Muscle of leg (tissue), 3 donors: ENCODE measurements at regions not wholly inside any gene's neighbourhood (a gene's known extent, or its start where the extent isn't known, plus 50 kb on each side); places are given as distances from the start of the nearest gene placed in this dataset.

Experiments
- DNase-seq: peaks from one replicate; pipeline ENCODE4 v3.0.0; 2013
- H3K27ac ChIP-seq: one replicate; pipeline ENCODE4 v1.5.1; 2013; ENCODE audit warnings: mild to moderate bottlenecking, low read length, control low read depth
- H3K27me3 ChIP-seq: one replicate; pipeline ENCODE4 v1.6.1; 2013; ENCODE audit warnings: low read length; ENCODE audit not compliant: control insufficient read depth, insufficient read depth
- H3K36me3 ChIP-seq: one replicate; pipeline ENCODE4 v1.6.1; 2013; ENCODE audit warnings: low read length; ENCODE audit not compliant: control insufficient read depth, insufficient read depth
- H3K4me1 ChIP-seq: one replicate; pipeline ENCODE4 v1.6.1; 2013; ENCODE audit warnings: low read length; ENCODE audit not compliant: control insufficient read depth, insufficient read depth
- H3K4me3 ChIP-seq: one replicate; pipeline ENCODE4 v1.5.1; 2013; ENCODE audit warnings: low read length, control low read depth
- H3K9me3 ChIP-seq: replicated peaks from 2 replicates; pipeline ENCODE4 v1.6.1; 2013; ENCODE audit warnings: low read depth, low read length; ENCODE audit not compliant: control insufficient read depth
- WGBS: methylation state at CpG from one replicate; pipeline ENCODE4 v1.1.5; 2013; ENCODE audit warnings: missing lambda C conversion rate; ENCODE audit not compliant: insufficient coverage; 5-methylcytosine and 5-hydroxymethylcytosine counted together

DNA sequence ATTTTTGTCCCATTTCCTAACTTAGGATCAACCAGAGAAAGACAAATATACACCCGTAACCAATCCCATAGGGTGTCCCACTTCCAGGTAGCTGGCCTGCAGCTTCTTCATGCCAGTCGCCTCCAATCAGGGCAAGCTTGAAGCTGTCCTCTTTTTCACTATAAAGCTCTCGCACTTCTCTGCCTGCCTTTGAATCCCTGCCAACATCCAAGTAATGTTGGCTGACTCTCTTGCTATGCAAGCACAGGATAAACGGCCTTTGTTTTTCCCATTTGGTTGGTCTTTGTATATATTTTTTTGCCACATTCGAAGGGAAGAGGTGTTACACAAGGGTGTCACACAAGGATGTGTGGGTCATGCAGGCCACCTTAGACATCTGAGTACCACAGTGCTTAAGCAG is 388.8 kb downstream of the CBLN2 start:
- no peaks in the 10 kb centered on the region for H3K4me1 ChIP-seq
- no peak overlapping the region for H3K27ac ChIP-seq
- no peaks in the 10 kb centered on the region for H3K27me3 ChIP-seq
- peak; percentile 19 for DNase-seq
- no peaks in the 10 kb centered on the region for H3K9me3 ChIP-seq
- WGBS: 70% methylated on average over 1 of the region's 5 CpGs
- H3K36me3 ChIP-seq: no peaks in the 10 kb centered on the region
- H3K4me3 ChIP-seq: no peak overlapping the region

DNA sequence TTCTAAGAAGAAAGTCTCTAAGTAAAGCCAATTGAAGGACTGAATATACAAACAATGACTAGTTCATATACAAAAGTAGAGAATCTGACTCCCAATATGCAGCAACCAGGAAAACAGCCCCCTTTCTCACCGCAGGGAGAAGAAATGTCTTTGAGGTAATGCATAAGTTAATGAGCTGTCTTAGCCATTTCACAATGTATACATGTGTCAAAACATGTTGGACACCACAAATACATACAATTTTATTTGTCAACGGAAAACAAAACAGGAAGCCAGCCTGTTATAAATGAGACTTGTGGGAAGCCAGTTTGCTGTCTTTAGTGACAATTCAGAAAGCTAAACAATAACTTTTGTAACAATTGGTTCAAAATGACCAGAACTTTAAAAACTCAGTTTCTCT is 389.2 kb downstream of the CBLN2 start:
- H3K4me3 ChIP-seq: no peak overlapping the region
- H3K36me3 ChIP-seq: no peaks in the 10 kb centered on the region
- H3K27me3 ChIP-seq: no peaks in the 10 kb centered on the region
- no CpG with 5 or more reads among the region's 2 CpGs for WGBS
- DNase-seq: no peak
- no peaks in the 10 kb centered on the region for H3K9me3 ChIP-seq
- H3K4me1 ChIP-seq: no peaks in the 10 kb centered on the region
- H3K27ac ChIP-seq: no peak overlapping the region

DNA sequence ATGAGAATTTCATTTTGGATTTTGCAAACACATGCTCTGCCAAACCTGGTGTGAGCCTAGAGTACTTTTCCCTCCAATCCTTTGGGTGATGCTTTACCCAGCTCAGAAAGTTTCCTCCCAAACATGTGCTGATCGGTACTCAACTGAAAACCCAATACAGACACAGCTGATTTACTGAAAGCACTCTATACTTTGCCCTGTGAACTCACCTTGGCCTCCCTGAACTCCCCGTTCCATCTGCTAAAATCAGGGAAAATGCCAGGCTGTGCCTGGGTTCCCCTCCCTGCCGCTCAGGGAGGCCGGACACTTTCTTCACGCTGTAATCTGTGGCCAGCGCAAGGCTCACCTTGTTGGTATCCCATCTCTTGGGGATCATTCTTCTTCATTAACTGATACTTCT is 391.2 kb downstream of the CBLN2 start:
- WGBS: 90% methylated on average over 6 of the region's 6 CpGs
- no peak overlapping the region for H3K4me3 ChIP-seq

DNA sequence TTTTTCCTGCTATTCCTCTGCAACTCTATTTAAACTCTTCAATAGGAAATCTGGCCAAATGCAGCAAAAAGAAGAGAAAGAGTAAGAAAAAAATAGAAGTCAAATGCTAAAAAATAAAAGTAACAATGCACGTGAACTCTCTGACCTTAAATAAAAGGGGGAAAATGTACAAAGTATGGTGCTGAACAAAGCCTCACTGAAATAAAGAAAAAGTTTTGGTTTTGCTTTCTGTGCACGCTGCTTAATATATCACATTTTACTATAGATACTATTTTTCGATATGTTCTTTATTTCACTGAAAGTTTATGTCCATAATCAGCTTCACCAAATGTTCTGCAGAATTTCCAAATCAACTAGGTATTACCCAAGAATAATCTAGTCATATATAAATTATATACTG is 396.3 kb downstream of the CBLN2 start:
- no CpG with 5 or more reads among the region's 3 CpGs for WGBS
- Histone ChIP-seq H3K36me3 (no peaks in the 10 kb centered on the region), H3K4me1 (no peaks in the 10 kb centered on the region), H3K4me3 (no peak overlapping the region), H3K27ac (no peak overlapping the region), H3K9me3 (no peaks in the 10 kb centered on the region), H3K27me3 (no peaks in the 10 kb centered on the region)
- DNase-seq: no peak

More for the DNA sequence above, 391.2 kb downstream of the CBLN2 start:
- no peak for DNase-seq
- Histone ChIP-seq H3K9me3 (no peaks in the 10 kb centered on the region), H3K36me3 (no peaks in the 10 kb centered on the region), H3K4me1 (no peaks in the 10 kb centered on the region), H3K27ac (no peak overlapping the region), H3K27me3 (no peaks in the 10 kb centered on the region)

DNA sequence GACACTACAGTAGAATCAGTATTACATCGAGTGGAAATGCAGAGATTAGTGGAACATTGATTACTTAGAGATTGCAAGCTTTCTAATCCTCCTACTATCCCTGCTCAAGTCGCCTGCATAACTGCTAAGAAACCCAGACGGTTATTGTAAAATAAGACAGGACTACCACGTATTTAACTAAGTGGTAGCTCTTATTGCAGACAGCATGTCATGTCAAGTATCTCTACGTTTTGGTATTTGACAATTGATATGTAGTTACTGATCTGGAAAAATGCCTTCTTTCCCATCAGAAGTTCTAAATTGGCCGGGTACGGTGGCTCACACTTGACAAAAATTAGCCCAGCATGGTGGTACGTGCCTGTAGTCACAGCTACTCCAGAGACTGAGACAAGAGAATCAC is 404.1 kb downstream of the CBLN2 start:
- Histone ChIP-seq H3K9me3 (no peaks in the 10 kb centered on the region), H3K36me3 (no peaks in the 10 kb centered on the region), H3K27ac (no peak overlapping the region), H3K27me3 (no peaks in the 10 kb centered on the region), H3K4me1 (no peaks in the 10 kb centered on the region), H3K4me3 (no peak overlapping the region)
- DNase-seq: no peak
- WGBS: 90% methylated on average over 2 of the region's 8 CpGs

DNA sequence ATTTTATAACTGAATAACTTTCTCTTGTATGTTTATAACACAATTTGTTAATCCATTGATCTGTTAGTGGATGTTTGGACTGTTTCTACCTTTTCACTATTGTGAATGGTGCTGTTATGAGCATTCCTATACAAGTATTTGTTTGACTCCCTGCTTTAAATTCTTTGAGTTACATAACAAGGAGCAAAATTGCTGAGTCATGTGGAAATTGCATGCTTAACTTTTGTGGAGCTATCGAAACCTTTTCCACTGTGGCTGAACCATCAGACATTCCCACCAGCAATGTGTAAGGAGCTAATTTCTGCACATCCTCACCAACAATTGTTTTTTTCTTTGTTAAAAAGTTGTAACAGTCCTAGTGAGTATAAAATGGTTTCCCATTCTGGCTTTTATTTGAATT is 415.5 kb downstream of the CBLN2 start:
- H3K36me3 ChIP-seq: no peaks in the 10 kb centered on the region
- H3K4me1 ChIP-seq: no peaks in the 10 kb centered on the region
- H3K27ac ChIP-seq: no peak overlapping the region
- DNase-seq: no peak
- WGBS: no CpG with 5 or more reads among the region's 1 CpG
- H3K4me3 ChIP-seq: no peak overlapping the region
- no peaks in the 10 kb centered on the region for H3K9me3 ChIP-seq
- no peaks in the 10 kb centered on the region for H3K27me3 ChIP-seq

DNA sequence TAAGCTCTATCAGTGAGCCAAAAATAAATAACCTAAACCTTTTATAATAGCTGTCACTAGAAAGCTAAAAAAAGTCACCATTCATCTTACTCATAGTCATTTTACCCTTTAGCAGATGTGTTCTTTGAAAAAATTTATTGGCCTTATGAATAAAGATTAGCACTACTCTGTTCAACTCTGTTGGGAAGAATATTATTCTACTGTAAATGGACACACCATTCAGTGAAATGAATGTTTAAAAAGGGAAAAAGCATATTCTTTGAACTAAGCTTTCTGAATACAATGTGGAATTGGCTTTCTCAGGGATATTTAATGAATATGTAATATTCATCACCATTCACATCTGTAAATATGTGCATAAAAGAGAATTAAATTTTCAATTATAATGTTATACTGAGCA is 422.0 kb downstream of the CBLN2 start:
- H3K27me3 ChIP-seq: no peaks in the 10 kb centered on the region
- no peaks in the 10 kb centered on the region for H3K9me3 ChIP-seq
- DNase-seq: no peak
- H3K4me1 ChIP-seq: no peaks in the 10 kb centered on the region
- H3K36me3 ChIP-seq: no peaks in the 10 kb centered on the region
- H3K4me3 ChIP-seq: no peak overlapping the region
- H3K27ac ChIP-seq: no peak overlapping the region

DNA sequence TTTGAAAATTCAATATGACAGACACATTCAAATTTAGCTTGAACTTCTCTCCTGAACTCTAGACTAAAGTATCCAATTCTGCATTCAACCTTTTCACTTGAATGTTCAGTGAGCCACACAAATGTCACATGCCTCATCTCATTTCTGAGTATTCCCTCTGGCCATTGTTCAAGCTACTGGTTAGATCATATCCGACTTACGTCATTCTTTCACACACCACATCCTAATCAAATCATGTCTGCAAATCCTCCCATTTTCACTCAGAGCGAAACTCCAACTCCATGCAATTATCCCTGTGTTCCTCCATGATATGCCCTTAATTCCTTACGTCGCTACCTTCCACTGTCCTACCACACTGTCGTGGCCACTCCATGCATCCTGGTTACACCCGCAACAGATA is 425.1 kb downstream of the CBLN2 start:
- no peaks in the 10 kb centered on the region for H3K9me3 ChIP-seq
- no peaks in the 10 kb centered on the region for H3K27me3 ChIP-seq
- DNase-seq: no peak
- H3K4me3 ChIP-seq: no peak overlapping the region
- 89% methylated on average over 7 of the region's 7 CpGs for WGBS
- H3K36me3 ChIP-seq: no peaks in the 10 kb centered on the region
- no peaks in the 10 kb centered on the region for H3K4me1 ChIP-seq
- no peak overlapping the region for H3K27ac ChIP-seq

DNA sequence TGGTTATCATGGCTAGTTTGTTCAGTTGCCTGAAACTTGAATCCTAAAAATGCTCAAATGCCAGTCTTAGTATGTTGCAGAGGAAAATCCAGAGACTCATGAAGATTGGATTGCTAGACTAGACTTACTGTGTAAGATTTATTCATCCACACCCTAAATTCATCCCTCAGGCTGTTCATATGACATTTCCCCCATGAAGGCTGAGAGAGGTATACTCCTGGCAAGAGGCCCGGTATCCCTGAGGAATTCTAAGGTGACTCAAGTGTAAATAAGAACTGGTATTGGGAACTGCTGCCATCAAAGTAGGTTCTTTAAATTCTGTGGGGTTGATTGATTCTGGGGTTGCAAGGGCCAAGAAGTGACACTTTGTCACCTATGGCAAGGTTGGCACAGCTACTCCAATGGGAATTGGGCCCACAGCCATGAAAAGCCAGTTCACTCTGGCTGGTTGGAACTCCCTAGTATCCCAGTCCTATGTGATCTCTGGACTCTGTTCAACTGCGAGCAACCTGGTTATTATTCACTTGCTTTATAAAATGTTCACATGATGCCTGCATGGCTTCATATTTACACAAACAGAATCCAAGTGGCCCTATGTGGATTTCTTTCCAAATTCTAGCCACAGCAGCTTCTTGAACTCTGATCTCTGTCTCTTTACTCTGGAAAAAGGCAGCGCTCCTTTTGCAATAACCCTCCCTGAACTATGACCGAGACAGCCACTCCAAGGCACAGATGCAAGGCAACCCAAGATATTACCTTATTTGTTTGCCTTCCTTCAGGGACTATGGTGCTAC is 429.1 kb downstream of the CBLN2 start:
- WGBS: 89% methylated on average over 3 of the region's 4 CpGs
- H3K9me3 ChIP-seq: no peaks in the 10 kb centered on the region
- no peak for DNase-seq

DNA sequence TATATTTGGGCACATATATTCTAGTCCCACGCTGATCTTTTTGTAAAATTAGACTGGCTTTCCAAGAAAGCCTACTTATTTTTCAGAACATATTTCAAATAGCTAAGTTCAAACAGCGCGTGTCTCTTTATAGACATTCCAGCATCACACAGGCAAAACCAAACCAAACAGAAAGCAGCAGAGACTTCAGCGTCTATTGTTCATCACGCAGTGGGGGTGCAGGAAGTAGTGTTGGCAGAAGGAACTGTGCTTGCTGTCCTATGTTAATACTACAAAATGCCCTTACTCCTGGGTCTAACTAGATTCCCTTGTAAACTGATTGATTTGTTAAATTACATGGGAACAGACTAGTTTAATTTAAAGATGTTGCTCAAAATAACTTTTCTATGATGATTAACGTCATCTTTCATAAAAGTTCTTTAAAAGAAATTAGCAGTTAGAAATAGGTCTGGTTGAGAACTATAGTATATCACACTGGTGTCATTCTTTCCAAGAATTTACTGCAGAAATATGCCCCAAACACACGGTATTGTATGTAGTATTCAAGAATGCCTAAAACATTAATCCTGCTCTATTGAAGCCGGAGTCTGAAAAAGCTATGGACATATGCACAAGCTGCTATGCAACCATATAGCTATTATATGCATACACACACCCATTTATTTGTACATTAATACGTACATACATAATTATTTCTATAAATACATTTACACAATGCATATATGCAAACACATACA is 436.3 kb downstream of the CBLN2 start:
- no peaks in the 10 kb centered on the region for H3K9me3 ChIP-seq
- no peaks in the 10 kb centered on the region for H3K4me1 ChIP-seq
- H3K27me3 ChIP-seq: no peaks in the 10 kb centered on the region
- H3K27ac ChIP-seq: no peak overlapping the region
- DNase-seq: peak; percentile 17
- no peak overlapping the region for H3K4me3 ChIP-seq
- H3K36me3 ChIP-seq: no peaks in the 10 kb centered on the region
- no CpG with 5 or more reads among the region's 9 CpGs for WGBS

More for the DNA sequence above, 429.1 kb downstream of the CBLN2 start:
- Histone ChIP-seq H3K4me1 (no peaks in the 10 kb centered on the region), H3K27me3 (no peaks in the 10 kb centered on the region), H3K36me3 (no peaks in the 10 kb centered on the region), H3K27ac (no peak overlapping the region), H3K4me3 (no peak overlapping the region)
